ENCODE measurements at regions not wholly inside any gene's neighbourhood (a gene's known extent, or its start where the extent isn't known, plus 50 kb on each side); places are given as distances from the start of the nearest gene placed in this dataset.

DNA sequence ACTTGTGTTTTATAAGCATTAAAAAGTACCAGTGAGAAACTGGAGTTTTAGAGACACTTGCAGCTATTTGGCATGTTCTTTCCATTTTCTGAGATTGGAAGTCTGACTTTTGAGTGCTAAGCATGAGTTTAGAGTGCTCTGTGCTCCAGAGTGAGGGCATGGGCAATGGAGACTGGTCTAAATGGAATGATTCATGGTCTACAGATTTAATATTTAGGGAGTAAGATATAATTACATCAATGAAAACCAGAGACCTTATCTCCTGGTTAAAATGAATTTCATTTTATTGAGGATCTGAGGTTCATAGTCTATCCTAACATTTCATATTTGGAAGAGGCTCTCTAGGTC lies 135.9 kb upstream of the RPS23 start:
- Mint-ChIP-seq H3K27ac (peak overlapping the region in 2 of 3 experiments; percentile 24 to 78), H3K4me3 (no peak overlapping the region), H3K36me3 (ENCODE audit: low read depth) (no peaks in the 10 kb centered on the region), H3K27me3 (ENCODE audit: low read depth) (no peaks in the 10 kb centered on the region), H3K9me3 (peaks cover 3% of the 10 kb centered on the region), H3K4me1 (peaks cover 16% of the 10 kb centered on the region)
- TF ChIP-seq CTCF (IDR thresholded peaks at IDR 0.05; ENCODE audit: unreplicated experiment in 3 of 3) = no peak

DNA sequence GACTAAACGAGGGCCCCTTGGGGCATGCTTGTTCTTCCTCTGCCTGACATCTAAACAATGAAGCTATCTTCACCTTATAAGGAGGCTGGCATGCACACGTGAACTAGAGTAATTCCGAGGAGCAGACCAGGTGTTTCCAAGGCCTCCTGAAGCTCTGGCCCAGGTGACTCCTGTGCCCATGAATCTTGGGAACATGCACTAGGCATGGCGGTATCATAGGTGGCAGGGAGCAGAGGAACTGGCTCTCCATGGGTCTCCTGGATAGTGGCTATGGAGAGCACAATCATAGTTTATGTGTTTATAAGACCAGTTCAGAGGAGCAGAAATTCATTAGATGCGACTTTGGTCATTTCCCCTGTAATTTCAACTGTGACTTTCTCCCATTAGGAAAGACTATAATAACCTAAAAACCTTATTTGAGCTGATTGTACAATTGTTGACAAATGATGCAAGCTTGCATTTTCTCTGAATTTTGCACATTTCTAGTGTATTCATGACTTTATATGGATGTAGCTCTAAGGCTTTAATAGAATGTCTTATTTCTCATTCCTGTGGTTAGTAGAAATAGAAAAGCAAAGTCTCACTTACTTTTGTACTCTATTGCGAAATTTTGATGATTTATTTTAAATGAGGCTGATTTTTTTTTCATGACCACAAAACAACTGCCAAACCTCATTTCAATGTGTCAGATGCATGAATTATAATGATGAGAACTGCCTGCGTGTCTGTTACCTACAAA lies 135.3 kb upstream of the RPS23 start:
- peaks cover 3% of the 10 kb centered on the region for H3K9me3 Mint-ChIP-seq
- H3K4me3 Mint-ChIP-seq = no peak overlapping the region
- H3K4me1 Mint-ChIP-seq = peaks cover 18% of the 10 kb centered on the region
- H3K27me3 Mint-ChIP-seq (ENCODE audit: low read depth) = no peaks in the 10 kb centered on the region
- peak overlapping the region in 2 of 3 experiments; percentile 1 to 78 for H3K27ac Mint-ChIP-seq
- TF ChIP-seq CTCF (IDR thresholded peaks at IDR 0.05; ENCODE audit: unreplicated experiment in 3 of 3) = no peak
- H3K36me3 Mint-ChIP-seq (ENCODE audit: low read depth) = no peaks in the 10 kb centered on the region

GRCh38 chr5:82408033-82408432 lies 129.9 kb upstream of the RPS23 start:
- Mint-ChIP-seq H3K27me3 (ENCODE audit: low read depth) (no peaks in the 10 kb centered on the region), H3K4me3 (no peak overlapping the region)

GRCh38 chr5:82406205-82406773 lies 128.1 kb upstream of the RPS23 start:
- peaks cover 30% of the 10 kb centered on the region for H3K9me3 Mint-ChIP-seq
- H3K27ac Mint-ChIP-seq = peak overlapping the region; percentile 56 to 82 (median 76)
- no peak for TF ChIP-seq CTCF (IDR thresholded peaks at IDR 0.05; ENCODE audit: unreplicated experiment in 3 of 3)
- peaks cover 15% of the 10 kb centered on the region for H3K36me3 Mint-ChIP-seq (ENCODE audit: low read depth)
- no peak overlapping the region for H3K4me3 Mint-ChIP-seq
- no peaks in the 10 kb centered on the region for H3K27me3 Mint-ChIP-seq (ENCODE audit: low read depth)
- H3K4me1 Mint-ChIP-seq = peaks cover 16% of the 10 kb centered on the region

More at GRCh38 chr5:82408033-82408432, 129.9 kb upstream of the RPS23 start:
- peaks cover 10% of the 10 kb centered on the region for H3K36me3 Mint-ChIP-seq (ENCODE audit: low read depth)
- no peak overlapping the region for H3K27ac Mint-ChIP-seq
- peaks cover 16% of the 10 kb centered on the region for H3K4me1 Mint-ChIP-seq
- no peak for TF ChIP-seq CTCF (IDR thresholded peaks at IDR 0.05; ENCODE audit: unreplicated experiment in 3 of 3)
- H3K9me3 Mint-ChIP-seq = peaks cover 24% of the 10 kb centered on the region

GRCh38 chr5:82405618-82406204 lies 127.6 kb upstream of the RPS23 start:
- H3K4me1 Mint-ChIP-seq = peaks cover 16% of the 10 kb centered on the region
- H3K9me3 Mint-ChIP-seq = peaks cover 30% of the 10 kb centered on the region
- H3K4me3 Mint-ChIP-seq = no peak overlapping the region

More at GRCh38 chr5:82405618-82406204, 127.6 kb upstream of the RPS23 start:
- peaks cover 15% of the 10 kb centered on the region for H3K36me3 Mint-ChIP-seq (ENCODE audit: low read depth)
- H3K27ac Mint-ChIP-seq = peak overlapping the region; percentile 56 to 82 (median 76)
- TF ChIP-seq CTCF (IDR thresholded peaks at IDR 0.05; ENCODE audit: unreplicated experiment in 3 of 3) = no peak
- no peaks in the 10 kb centered on the region for H3K27me3 Mint-ChIP-seq (ENCODE audit: low read depth)

Measured in nephron (organoid).